M059J (cell line): ENCODE measurements at regions not wholly inside any gene's neighbourhood (a gene's known extent, or its start where the extent isn't known, plus 50 kb on each side); places are given as distances from the start of the nearest gene placed in this dataset.

ENCODE experiments used
- DNase-seq: peaks from one replicate; pipeline ENCODE4 v3.0.0-alpha.2; 2012; ENCODE audit warnings: low read depth

DNA sequence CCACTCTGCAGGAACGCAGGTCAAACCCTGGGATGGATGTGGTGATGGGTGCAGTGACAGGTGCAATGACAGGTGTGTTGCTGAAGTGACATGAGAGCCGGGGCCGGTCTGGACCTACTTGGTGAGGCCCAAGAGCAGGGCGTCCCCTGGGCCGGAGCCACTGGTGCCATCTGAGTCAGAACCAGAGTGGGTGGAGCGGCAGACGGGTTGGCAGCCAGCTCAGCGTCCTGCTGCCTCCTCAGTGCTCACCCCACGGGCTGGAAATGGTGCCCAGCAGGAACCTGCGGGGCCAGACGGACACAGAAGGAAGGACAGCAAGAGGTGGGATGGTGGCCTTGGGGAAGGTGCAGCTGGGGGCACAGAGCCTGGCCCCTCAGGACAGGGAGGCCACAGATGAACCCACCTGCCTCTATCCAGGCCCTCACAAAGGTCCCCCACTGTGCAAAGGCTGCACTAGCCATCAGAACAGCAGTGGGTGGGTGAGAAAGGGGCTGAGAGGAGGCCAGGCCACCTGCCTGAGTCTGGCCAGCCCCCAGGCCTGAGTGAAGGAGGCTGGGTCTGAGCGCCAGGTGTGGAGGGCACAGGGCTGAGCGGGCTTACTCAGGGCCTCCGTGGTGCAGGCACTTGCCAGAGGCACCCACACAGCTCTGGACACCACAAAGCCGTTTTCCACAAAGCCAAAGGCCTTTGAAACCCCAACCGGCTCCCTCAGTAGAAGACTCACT is 129.0 kb upstream of the PPP2R2D start:
- DNase-seq, result no peak

DNA sequence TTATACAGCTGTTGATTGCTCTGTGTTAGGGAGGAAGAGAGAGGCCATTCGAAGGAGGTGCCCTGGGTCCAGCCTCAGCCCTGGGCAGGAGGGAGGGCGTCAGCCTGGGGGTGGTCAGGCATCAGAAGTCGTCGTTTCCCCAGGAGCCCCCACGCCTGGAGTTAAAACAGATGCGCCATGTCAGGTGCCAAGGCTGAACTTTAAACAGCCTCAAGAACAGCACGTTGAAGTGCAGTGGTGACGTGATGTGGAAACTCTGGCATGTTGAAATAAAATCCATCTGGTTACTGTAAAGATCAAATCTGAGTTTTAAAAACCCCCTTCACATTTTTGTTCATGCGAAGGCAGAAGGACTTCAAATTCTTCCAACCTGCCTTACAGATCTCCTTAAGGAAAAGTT is 128.4 kb upstream of the PPP2R2D start:
- DNase-seq, result no peak

DNA sequence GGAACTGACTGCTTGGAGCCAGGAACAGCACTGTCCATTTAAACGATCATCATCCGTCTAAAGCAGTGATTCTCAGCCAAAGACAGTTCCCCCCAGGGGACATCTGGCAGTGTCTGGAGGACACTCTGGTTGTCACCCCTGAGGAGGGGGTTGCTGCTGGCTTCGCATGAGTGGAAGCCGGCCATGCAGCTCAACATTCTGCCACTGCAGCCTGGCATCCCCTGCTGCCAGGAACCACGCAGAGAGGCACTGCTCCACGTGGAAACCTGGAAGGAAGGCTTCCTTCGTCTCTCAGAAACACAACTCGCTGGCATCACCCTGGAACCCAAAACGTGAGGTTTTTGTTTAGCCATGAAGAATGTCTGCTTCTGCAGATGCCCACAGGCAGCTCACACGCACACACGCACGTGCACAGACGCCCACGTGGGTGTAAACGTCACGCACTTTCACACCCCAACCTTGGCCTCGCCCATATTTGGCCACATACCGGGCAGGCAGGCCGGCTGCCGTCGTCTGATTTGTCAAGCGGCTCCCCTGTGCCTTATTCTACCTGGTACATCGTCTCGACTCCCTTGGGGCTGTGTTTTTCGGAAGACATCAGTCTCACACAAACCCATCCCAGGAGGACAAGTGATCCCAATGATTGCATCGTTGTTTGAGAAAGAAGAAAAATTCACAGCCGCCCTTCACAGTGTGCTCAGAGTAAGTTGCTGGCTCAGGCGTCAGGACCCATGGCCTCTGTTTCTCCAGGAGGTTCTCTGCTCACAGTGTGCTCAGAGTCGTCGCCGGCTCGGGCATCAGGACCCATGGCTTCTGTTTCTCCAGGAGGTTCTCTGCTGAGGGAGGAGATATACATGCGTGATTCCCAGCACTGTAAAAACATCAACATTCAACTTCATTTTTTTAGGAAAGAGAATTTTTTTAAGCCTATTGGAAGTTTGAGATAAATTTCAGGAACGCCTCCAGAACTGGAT is 127.2 kb upstream of the PPP2R2D start:
- no peak for DNase-seq

DNA sequence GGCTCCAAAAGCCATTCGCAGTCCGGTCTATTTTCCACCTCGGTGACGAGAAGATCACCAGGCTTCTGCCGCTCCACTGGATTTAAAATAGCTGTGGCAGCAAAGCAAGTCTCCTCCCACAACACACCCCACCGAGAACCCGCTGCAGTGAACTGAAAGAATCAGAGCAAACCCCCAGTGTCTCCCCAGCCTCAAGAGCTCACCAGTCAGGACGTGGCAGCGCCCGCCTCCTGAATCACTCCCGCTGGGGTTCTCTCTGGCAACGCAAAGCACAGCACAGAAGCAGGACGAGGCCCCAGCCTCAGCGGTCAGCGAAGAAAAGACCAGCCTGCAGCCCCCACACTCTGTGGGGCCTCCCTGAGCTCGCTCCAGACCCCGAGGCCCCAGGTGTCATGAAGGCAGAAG is 126.1 kb upstream of the PPP2R2D start:
- no peak for DNase-seq

DNA sequence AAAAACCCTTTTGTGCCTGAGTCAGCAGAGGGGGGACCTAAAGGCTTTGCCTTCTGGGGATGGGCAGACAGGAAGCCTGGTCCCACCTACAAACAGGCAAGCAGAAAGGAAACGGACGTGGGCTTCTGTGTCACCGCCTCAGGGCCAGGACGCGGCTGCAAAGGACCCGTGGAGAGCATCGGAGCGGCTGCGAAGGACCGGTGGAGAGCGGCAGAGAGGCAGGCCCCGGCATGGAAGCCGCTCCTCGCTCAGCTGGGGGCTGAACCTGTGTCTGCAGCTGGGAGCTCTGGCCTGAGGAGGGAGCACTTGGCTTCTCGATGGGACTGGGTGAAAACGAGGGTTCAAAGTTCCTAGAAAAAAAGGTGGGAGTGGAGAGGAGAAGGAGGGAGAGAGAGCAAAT is 125.4 kb upstream of the PPP2R2D start:
- no peak for DNase-seq

DNA sequence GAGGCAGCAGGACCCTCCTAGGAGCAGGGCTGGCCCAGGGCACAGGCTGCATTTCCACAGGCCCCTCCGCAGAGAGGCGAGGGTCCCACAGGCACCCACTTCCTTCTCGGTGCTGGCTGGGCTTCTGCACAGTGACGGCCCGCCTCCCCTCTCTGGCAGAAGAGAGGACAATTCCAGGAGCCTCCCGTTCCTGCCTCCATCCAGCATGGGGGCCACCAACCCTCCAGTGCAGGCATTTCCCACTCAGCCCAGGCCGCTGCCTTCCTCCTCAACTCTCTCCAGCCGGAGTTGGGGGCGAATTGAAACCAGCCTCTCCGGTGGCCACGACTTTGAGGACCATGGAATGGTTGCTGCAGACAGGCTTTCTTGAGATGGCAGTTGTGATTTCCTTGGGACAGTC is 125.0 kb upstream of the PPP2R2D start:
- DNase-seq, result no peak

DNA sequence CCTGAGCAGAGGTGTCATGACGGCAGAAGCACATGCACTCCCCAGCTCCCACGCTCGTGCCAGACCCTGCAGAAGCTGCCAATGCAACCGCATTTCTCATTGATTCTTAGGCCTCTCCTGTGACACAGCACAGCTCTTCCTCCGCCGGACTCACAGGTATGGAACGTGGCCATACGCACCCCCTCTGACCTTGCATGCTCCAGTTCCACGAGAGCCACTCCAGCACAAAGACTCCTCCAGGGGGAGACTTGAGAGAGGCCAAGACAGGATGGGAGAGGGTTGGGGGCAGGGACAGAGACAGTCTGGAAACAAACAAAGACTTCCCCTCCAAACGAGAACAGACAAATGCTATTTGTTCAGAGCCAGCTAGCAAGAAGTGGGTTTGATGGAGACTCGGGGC is 124.3 kb upstream of the PPP2R2D start:
- no peak for DNase-seq

DNA sequence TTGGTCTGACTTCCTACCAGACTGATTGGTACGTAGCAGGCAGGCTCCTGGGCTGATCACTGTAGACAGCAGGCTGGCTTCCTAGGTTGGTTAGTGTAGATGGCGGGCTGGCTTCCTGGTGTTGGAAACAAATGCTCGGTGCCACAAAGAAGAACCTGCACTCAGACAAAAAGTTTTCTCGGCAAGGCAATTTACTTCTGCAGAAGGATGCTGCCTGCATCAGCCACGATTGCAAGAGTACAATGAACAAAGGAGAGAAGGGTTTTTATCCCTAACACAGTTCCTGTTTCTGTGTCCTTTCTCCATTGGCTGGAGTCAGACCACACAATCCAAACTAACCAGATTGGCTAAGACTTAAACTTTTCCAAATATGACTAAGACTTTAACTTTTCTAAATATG is 123.6 kb upstream of the PPP2R2D start:
- DNase-seq, result no peak

DNA sequence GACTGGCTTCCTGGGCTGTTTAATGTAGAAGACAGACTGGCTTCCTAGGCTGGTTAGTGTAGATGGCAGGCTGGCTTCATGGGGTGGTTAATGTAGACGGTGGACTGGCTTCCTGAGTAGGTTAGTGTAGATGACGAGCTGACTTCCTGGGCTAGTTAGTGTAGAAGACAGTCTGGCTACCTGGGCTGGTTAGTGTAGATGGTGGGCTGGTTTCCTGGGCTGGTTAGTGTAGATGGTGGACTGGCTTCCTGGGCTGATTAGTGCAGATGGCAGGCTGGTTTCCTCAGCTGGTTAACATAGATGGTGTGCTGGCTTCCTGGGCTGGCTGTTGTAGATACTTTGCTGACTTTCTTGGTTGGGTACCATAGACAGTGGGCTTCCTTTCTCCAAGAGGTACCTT is 122.9 kb upstream of the PPP2R2D start:
- no peak for DNase-seq

DNA sequence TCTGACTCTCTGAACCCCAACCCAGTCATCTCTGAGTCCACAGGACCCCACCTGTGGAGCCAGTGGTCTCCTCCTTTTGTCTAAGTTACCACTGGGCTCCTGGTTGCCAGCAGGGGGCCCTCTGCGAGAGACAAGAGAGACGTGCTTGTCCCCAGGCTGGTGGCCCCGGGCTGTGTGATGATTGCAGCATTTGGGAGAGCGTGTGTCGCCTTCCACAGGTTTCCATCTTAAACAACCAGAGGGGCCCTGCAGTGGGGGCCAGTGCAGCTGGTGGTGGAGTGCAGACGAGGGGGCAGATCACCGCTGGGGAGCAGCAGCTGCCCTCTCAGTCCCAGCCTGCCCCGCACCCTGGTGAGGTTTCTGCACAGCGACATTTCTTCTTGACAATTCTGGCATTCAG is 122.4 kb upstream of the PPP2R2D start:
- no peak for DNase-seq

DNA sequence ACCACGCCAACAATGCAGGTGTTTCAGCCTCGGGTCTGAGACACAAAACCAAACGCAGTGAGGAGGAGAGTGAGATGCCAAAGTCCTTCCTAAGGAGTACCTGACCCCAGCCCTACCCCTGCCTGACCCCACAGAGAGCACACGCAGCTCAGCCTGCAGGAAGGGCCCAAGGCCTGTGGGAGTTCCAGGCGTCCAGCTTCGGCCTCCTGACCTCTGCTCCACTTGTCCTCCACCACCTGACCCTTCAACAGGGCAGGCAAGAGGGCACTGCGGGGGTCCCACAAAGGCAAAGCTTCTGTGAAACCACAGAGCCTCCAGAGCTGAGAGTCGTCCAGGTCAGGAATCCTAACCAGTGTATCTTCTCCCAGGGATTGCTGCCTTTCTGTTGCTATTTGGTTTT is 122.0 kb upstream of the PPP2R2D start:
- no peak for DNase-seq

DNA sequence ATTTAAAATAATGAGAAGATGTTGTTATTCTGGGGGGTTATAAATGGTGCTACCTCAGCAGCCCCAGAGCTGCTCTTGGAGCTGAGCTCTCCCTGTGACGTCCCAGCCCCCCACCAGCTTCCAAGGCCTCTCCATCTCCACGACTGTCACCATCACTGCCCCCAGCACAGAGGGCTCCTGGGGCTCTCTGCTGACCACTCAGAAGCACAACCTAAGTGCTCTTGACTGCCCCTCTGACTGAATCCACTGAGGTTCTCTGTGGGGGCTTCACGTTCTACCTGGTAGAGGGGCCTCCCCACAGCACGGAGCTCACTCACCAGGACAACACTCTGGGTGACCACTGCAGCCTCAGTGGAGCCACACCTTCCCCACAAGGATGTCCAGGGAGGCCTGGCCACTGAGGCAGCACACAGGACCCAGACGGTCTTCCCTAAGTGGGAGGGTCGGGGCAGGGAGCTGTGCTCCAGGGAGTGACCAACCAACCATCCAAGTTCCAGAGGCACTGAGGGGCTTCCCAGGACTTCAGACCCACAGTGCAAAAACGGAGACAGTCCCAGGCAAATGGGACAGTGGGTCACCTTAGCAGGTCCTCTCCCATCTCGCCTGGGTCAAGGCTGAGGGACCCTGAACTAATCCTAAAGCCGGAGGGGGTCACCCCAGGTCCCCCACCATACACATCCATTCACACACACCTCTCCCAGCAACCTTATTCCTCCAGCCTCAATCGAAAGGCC is 121.0 kb upstream of the PPP2R2D start:
- no peak for DNase-seq

DNA sequence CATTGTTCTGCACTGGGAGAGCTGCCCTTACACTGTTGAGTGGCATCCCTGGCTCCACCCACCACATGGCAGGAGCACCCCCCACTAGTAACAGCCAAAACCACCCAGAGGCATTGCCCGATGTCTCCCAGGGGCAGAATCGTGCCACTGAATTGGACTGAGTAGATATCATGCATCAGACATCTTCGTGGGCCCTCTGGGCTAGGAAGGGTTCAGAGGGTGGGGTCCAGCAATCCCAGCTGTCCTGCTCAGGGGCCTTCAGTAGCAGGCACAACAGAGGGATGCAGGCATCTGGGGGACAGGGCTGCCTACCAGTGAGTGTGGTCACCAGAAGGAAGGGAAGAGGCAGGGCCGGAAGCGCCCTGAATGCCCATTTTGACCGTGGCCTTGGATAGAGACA is 119.7 kb upstream of the PPP2R2D start:
- no peak for DNase-seq

DNA sequence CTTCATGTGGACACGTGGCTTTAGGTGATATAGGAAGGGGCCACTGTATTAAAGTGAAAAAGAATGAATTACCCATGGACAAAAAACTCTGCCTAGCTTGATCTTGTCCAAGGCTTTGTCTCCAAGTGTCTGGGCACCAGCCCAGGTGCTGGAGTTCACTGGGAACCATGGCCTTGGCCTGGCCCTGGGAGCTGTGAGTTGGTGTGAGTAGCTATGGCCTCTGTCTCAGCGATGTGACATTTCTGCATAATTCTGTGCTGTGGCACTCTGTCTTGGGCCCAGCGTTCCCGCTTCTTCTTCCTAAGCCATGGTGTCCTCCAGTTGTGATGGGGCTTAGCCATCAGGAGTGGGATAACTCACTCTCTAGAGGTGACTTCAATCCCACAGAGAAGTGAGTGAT is 119.0 kb upstream of the PPP2R2D start:
- no peak for DNase-seq

DNA sequence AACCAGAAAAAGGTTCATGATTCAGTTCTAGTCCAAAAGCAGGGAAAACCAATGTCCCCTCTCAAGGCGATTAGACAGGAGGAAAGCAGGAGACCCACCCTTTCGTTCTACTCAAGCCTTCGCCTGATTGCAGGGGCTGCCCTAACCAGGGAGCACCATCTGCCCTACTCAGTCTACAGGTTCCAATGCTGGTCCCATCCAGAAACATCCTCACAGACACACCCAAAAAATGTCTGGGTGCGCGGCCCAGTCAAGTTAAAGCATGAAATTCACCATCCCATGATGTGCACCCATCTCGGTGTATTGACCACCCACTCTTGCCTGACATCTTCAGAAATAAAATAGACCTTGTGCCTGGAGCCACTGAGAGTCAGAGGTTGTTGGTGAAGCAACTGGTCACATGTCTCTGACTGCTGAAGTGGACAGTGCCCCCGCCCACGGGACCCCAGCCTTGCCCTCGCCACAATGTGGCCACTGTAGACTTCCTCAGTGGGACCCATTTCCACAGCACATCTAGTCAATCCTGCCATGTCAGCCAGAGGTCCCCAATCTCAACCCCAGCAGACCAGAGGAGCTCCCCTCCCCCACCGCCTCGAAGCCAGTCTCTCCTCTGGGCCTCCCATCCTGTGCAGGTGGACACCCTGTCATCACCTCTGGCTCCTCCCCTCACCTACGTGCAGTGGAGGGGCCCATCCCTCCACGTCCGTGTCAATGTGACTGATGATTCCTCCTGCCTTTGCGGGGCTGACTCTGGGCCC is 116.3 kb upstream of the PPP2R2D start:
- DNase-seq, result no peak

DNA sequence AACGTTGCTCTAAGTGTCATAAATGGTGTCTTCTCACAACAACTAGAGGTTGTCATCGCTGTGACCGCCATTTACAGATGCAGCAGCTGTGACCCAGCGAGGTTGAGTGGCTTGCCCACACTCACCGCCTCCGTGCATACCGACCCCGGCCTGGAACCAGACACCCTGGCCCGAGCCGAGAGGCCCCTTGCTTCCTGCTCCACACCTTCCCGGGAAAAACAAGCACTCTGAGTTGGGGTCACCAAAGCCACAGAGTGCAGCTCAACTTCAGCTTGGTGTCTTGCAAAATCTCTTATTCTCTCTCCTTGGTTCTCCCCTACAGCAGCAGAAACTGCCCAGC is 115.7 kb upstream of the PPP2R2D start:
- DNase-seq, result no peak

DNA sequence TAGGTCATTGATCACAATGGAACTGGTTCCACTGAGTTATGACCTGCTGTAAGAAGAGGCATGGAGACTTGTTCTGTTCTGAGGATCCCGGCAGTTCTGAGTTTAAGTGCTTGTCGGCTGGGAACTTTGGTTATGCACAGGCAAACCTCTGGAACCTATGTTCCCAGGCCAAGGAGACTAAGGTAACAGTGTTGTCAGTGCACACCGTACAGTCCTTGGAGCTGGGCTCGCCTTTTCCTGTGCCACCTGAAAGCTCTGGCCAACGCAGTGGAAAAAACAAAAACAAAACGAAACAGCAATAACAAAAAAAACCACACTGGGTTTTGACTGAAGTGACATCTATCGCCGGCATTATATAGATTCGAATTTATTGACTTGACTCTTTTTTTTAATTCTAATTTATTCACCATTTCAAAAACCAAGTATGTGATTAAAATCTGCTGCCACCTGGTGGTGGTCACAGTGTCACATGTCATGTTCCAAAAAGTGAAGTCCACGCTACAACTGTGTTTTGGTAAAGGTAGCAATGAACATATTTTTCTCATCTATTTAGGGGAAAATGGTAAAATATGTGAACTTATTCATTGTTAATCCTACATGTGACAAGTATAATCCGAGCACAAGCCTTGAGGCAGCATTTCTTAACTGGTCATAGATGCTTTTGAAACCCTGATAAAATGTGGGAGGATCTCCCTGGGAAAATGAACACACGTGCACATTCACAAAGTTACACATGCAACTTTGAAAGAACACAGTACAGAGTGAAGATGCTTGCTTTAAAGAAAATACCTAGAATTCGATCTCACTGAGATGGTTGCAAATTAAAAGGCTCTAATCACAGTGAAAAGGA is 113.8 kb upstream of the PPP2R2D start:
- peak; percentile 34 for DNase-seq

DNA sequence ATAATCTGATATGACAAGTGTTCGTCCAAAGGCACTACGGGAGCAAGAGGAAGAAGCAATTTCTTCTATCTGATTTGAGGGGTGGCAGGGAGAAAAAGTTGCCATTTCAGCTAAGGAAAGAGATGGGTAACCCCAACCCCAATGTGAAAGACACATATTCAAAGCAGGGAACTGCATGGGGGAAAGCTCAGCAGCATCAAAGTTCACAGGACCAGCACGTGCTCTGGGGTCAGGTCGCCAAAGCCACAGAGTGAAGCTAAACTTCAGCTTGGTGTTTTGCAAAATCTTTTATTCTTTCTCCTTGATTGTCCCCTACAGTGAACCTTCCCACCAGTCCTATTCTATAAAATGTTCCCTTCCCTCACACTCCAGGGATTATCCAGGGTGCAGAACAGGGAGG is 112.8 kb upstream of the PPP2R2D start:
- no peak for DNase-seq

DNA sequence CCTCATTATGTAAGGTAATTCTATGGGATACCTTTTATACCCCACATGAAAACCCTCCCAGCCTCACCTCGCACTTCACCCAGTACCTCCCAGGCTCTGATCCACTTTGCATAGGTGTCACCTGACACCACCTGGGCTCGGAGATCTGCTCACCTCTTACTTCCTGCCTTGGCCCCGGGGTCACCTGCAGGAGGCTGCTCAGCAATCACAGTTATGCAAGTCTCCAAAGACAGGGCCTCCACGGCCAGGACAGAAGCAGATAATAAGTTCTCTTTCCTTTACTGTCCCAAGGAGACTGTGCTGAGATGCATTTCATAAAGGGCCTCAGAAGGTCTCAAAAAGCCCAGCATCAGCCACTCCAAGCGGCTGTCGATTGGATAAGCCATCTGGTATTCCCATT is 112.4 kb upstream of the PPP2R2D start:
- DNase-seq, result no peak

DNA sequence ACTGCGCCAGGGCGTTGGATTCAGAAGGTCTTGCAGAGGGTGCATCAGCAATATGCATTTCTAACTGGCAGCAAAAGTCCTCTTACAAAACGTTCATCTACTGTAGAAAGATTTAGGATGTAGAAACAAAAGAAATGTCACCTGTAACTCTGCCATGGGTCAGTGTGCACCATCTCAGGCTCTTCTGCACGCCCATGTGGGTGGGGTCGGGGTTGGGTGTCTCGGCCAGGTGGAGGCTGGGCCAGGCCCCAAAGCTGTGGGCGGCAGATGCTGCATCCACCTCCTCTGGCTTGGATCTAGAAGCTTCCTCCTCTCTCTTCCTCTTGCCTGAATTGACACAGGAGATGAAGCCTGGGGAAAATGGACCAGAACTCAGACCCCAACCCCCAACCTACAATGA is 111.3 kb upstream of the PPP2R2D start:
- no peak for DNase-seq

DNA sequence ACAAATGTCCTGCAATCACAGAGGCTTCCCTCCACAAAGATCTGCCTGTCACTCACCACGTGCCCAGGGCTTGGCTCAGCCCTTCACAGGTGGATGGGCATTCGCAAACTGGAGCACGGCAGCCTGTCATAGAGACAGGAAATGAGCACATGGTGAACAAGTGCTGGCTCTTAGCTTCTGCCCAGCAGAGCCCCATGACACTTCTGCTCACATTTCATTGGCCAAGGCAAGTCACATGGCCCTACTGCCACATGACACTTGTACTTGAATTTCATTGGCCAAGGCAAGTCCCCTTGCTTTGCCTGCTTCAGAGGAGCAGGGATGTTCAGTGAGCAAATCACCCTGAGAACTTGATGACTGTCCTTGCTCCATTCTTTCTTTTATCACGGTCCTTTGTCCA is 110.8 kb upstream of the PPP2R2D start:
- no peak for DNase-seq
